ENCODE measurements at regions not wholly inside any gene's neighbourhood (a gene's known extent, or its start where the extent isn't known, plus 50 kb on each side); places are given as distances from the start of the nearest gene placed in this dataset.

DNA sequence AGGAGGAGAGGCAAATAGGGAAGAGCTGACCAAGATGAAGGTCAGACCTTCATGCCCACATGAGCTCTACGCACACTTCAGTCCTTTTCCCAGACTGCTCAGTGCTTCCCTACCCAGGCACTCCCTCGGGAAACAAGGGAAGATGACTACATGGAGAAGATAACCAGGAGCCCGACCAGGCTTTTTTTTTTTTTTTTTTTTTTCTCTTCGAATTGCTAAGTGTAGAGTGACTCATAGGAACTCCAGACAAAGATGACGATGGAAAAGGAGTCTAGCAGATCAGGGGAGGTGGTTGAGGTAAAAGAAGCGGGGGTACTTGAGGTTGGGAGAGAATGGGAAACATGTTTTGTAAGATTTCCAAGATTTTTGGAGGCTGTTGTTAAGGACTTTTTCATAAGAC, 526.1 kb downstream of the BNC2 start:
- CTCF ChIA-PET (ENCODE audit: partially characterized antibody), result no interaction called here
- no peaks in the 10 kb centered on the region for H3K36me3 ChIP-seq (ENCODE audit: insufficient read depth, low read length)
- no peak for DNase-seq
- H3K4me3 ChIP-seq (ENCODE audit: low read length in 2 of 2), result no peak overlapping the region
- no peak overlapping the region for H3K27ac ChIP-seq (ENCODE audit: low read depth, low read length)
- Mint-ChIP-seq H3K4me1 (no peaks in the 10 kb centered on the region), H3K27ac (no peak overlapping the region), H3K27me3 (no peaks in the 10 kb centered on the region), H3K36me3 (no peaks in the 10 kb centered on the region), H3K4me3 (no peak overlapping the region), H3K9me3 (peaks cover 0 to 11% (median 5%) of the 10 kb centered on the region in 8 donors)
- no peaks in the 10 kb centered on the region for H3K9me3 ChIP-seq (ENCODE audit: control insufficient read depth in 1 of 2, low read length in 2 of 2)
- no peaks in the 10 kb centered on the region for H3K27me3 ChIP-seq (ENCODE audit: insufficient read depth, low read length)
- no peaks in the 10 kb centered on the region for H3K4me1 ChIP-seq (ENCODE audit: insufficient read depth, low read length)
- POLR2A ChIA-PET (ENCODE audit: partially characterized antibody), result no interaction called here
- intact Hi-C loops (cut with micrococcal nuclease), result no loop called here

DNA sequence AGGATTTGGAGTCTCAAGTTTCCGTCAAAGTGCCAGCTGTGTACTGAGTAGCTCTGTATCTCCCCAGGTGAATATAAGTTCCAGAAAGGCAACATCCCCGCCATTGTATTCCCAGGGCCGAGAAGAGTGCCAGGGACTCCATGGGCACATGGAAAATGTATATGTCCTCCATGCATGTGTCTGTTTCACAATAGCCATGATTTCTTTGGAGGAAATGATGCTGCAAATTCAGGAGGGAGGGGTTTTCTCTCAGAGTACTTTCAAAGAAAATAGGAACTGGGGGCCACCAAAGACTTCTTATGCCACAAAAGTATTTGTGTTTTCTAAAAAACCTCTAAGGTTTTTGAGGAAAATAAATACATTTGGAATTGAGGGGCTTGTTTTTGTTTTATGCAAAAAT, 524.6 kb downstream of the BNC2 start:
- CTCF ChIA-PET (ENCODE audit: partially characterized antibody), result no interaction called here
- Mint-ChIP-seq H3K27me3 (no peaks in the 10 kb centered on the region), H3K36me3 (no peaks in the 10 kb centered on the region), H3K9me3 (peaks cover 0 to 9% (median 3%) of the 10 kb centered on the region in 8 donors), H3K4me3 (no peak overlapping the region), H3K27ac (no peak overlapping the region), H3K4me1 (no peaks in the 10 kb centered on the region)
- DNase-seq, result no peak
- Histone ChIP-seq H3K27me3 (ENCODE audit: insufficient read depth, low read length) (no peaks in the 10 kb centered on the region), H3K4me1 (ENCODE audit: insufficient read depth, low read length) (no peaks in the 10 kb centered on the region), H3K27ac (ENCODE audit: low read depth, low read length) (no peak overlapping the region), H3K4me3 (ENCODE audit: low read length in 2 of 2) (no peak overlapping the region), H3K36me3 (ENCODE audit: insufficient read depth, low read length) (no peaks in the 10 kb centered on the region), H3K9me3 (ENCODE audit: control insufficient read depth in 1 of 2, low read length in 2 of 2) (no peaks in the 10 kb centered on the region)
- intact Hi-C loops (cut with micrococcal nuclease), result no loop called here
- POLR2A ChIA-PET (ENCODE audit: partially characterized antibody), result no interaction called here

DNA sequence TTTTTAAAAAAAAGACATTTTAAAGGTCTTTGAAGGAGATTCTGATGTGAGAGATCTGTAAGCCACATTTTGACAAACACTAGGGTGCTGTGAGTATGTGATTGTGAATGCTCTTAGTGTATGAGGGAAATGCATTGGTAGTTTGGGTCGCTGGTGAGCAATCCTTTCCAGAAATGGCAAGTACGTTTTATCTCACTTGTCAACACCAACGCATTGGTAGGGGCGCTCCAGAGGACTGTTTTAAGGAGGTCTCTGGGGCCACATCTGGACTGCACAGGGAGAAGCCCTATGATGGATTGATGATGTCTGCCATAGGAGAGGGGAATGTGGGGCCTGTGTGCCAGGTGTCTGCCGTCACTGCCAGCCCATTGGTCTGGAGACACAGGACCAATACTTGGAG, 522.6 kb downstream of the BNC2 start:
- H3K4me1 Mint-ChIP-seq, result no peaks in the 10 kb centered on the region
- no peak overlapping the region for H3K27ac Mint-ChIP-seq
- ChIA-PET POLR2A (ENCODE audit: partially characterized antibody) (no interaction called here), CTCF (ENCODE audit: partially characterized antibody) (no interaction called here)
- no peaks in the 10 kb centered on the region for H3K36me3 ChIP-seq (ENCODE audit: insufficient read depth, low read length)
- no peak overlapping the region for H3K4me3 Mint-ChIP-seq
- intact Hi-C loops (cut with micrococcal nuclease), result no loop called here
- H3K9me3 Mint-ChIP-seq, result peaks cover 0 to 9% (median 2%) of the 10 kb centered on the region in 8 donors
- no peaks in the 10 kb centered on the region for H3K36me3 Mint-ChIP-seq
- no peak for DNase-seq
- H3K9me3 ChIP-seq (ENCODE audit: control insufficient read depth in 1 of 2, low read length in 2 of 2), result no peaks in the 10 kb centered on the region
- H3K4me3 ChIP-seq (ENCODE audit: low read length in 2 of 2), result no peak overlapping the region
- no peaks in the 10 kb centered on the region for H3K27me3 Mint-ChIP-seq
- H3K4me1 ChIP-seq (ENCODE audit: insufficient read depth, low read length), result no peaks in the 10 kb centered on the region
- no peak overlapping the region for H3K27ac ChIP-seq (ENCODE audit: low read depth, low read length)
- H3K27me3 ChIP-seq (ENCODE audit: insufficient read depth, low read length), result no peaks in the 10 kb centered on the region

DNA sequence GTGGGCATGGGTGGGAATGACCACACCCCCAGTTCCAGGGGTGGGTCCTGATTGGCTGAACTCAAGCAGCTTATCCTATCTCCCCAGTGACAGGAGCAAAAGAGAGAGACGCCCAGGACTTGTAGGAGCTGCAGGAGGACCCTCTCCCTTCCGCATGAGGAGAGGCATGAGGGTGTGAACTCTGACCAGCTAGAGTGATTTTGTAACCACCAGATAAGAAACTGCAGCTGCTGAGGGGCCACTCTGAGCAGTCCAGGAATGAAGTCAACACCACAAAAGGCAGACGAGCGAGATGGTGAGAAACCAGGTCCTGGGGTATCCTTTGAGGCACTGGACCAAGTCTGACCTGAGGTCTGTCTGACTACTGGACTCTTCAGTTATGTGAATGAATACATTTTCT, 521.9 kb downstream of the BNC2 start:
- ChIA-PET CTCF (ENCODE audit: partially characterized antibody) (no interaction called here), POLR2A (ENCODE audit: partially characterized antibody) (no interaction called here)
- no peak overlapping the region for H3K27ac Mint-ChIP-seq
- H3K27ac ChIP-seq (ENCODE audit: low read depth, low read length), result no peak overlapping the region
- H3K27me3 ChIP-seq (ENCODE audit: insufficient read depth, low read length), result no peaks in the 10 kb centered on the region
- no peak for DNase-seq
- H3K4me1 ChIP-seq (ENCODE audit: insufficient read depth, low read length), result no peaks in the 10 kb centered on the region
- H3K36me3 Mint-ChIP-seq, result no peaks in the 10 kb centered on the region
- no peaks in the 10 kb centered on the region for H3K9me3 ChIP-seq (ENCODE audit: control insufficient read depth in 1 of 2, low read length in 2 of 2)
- H3K27me3 Mint-ChIP-seq, result no peaks in the 10 kb centered on the region
- H3K36me3 ChIP-seq (ENCODE audit: insufficient read depth, low read length), result no peaks in the 10 kb centered on the region
- H3K4me3 ChIP-seq (ENCODE audit: low read length in 2 of 2), result no peak overlapping the region
- peaks cover 0 to 9% (median 2%) of the 10 kb centered on the region in 8 donors for H3K9me3 Mint-ChIP-seq
- H3K4me1 Mint-ChIP-seq, result no peaks in the 10 kb centered on the region
- intact Hi-C loops (cut with micrococcal nuclease), result no loop called here
- no peak overlapping the region for H3K4me3 Mint-ChIP-seq

DNA sequence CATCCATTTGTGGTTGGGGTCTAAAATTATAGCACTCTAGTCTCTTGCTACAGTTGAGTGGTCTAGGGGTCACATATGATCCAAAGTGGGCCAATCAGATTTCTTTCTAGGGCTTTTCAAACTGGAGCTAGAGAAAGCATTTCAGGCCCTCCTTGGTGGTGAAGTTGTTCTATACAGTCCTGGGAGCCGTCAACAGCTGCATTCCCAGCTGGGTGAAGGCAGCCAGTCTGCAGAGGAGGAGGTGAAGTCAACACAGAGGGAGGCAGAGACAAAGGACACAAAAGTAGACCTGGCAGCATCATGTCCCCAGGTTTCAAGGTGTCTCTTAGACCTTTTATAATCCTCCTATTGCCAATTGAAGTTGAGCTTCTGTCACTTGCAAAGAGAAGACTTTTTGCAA, 518.2 kb downstream of the BNC2 start:
- Mint-ChIP-seq H3K27me3 (no peaks in the 10 kb centered on the region), H3K36me3 (no peaks in the 10 kb centered on the region), H3K4me3 (no peak overlapping the region), H3K9me3 (peaks cover 0 to 4% (median 2%) of the 10 kb centered on the region in 8 donors), H3K4me1 (no peaks in the 10 kb centered on the region), H3K27ac (no peak overlapping the region)
- no peaks in the 10 kb centered on the region for H3K9me3 ChIP-seq (ENCODE audit: control insufficient read depth in 1 of 2, low read length in 2 of 2)
- H3K4me1 ChIP-seq (ENCODE audit: insufficient read depth, low read length), result no peaks in the 10 kb centered on the region
- no peaks in the 10 kb centered on the region for H3K36me3 ChIP-seq (ENCODE audit: insufficient read depth, low read length)
- H3K4me3 ChIP-seq (ENCODE audit: low read length in 2 of 2), result no peak overlapping the region
- DNase-seq, result no peak
- no peak overlapping the region for H3K27ac ChIP-seq (ENCODE audit: low read depth, low read length)
- POLR2A ChIA-PET (ENCODE audit: partially characterized antibody), result no interaction called here
- intact Hi-C loops (cut with micrococcal nuclease), result no loop called here
- CTCF ChIA-PET (ENCODE audit: partially characterized antibody), result no interaction called here
- no peaks in the 10 kb centered on the region for H3K27me3 ChIP-seq (ENCODE audit: insufficient read depth, low read length)

DNA sequence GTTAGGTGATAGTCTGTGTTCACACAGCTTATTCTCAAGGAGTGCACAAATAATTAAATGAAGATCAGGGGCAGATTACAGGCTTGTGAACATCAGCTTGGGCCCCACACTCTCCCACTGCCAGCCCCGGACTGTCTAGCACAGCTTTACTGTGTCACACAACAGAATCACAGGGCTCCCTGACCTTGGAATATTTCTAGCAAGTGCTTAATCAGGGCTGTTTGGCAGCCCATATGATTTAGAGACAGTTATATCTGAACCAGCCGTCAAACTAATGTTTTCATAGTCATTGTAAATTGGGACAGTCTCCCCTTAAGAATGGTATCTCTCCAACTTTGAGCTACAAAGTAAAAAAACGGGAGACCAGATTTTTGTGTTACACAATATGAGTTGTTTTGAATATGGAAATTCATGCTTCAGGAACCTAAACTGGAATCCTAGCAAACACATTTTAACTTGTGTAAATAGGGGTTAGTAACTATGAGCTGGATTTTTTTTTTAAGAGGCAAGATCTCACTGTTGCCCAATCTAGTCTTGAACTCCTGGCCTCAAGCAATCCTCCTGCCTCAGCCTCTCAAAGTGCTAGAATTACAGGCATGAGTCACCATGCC, 517.6 kb downstream of the BNC2 start:
- Mint-ChIP-seq H3K9me3 (peaks cover 0 to 5% (median 1%) of the 10 kb centered on the region in 8 donors), H3K4me3 (no peak overlapping the region), H3K27me3 (no peaks in the 10 kb centered on the region), H3K4me1 (no peaks in the 10 kb centered on the region), H3K36me3 (no peaks in the 10 kb centered on the region), H3K27ac (no peak overlapping the region)
- no peaks in the 10 kb centered on the region for H3K36me3 ChIP-seq (ENCODE audit: insufficient read depth, low read length)
- no peak overlapping the region for H3K4me3 ChIP-seq (ENCODE audit: low read length in 2 of 2)
- no peak for DNase-seq
- no peaks in the 10 kb centered on the region for H3K27me3 ChIP-seq (ENCODE audit: insufficient read depth, low read length)
- H3K9me3 ChIP-seq (ENCODE audit: control insufficient read depth in 1 of 2, low read length in 2 of 2), result no peaks in the 10 kb centered on the region
- intact Hi-C loops (cut with micrococcal nuclease), result no loop called here
- CTCF ChIA-PET (ENCODE audit: partially characterized antibody), result no interaction called here
- no peak overlapping the region for H3K27ac ChIP-seq (ENCODE audit: low read depth, low read length)
- H3K4me1 ChIP-seq (ENCODE audit: insufficient read depth, low read length), result no peaks in the 10 kb centered on the region
- POLR2A ChIA-PET (ENCODE audit: partially characterized antibody), result no interaction called here

DNA sequence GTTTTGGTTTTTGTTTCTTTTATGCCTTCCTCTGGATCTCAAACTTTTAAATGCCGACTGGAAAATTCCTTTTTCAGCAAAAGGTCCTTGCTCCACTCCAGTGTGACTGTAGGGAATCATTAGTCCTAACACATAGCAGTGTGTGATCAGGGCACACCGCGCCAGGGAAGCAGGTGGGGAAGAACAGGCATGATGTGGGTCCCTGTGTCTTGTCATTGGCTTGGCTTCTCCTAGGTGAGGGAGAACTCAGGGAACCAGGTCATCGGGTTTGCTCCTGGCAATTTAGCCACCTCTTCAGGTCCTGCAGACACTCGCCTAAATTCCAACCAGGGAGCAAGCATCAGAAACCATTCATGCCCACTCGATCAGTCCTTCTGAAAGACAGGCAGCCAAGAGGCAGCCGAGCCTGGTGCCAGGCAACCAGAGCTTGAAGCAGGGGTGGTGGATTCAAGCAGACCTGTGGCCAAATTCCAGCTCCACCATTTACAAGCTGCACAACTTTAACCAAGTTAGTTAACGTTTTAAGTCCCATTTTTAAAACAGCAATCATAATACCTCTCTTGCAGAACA, 514.2 kb downstream of the BNC2 start:
- Mint-ChIP-seq H3K27me3 (no peaks in the 10 kb centered on the region), H3K27ac (no peak overlapping the region), H3K9me3 (peaks cover 0 to 7% (median 2%) of the 10 kb centered on the region in 8 donors), H3K4me1 (no peaks in the 10 kb centered on the region), H3K4me3 (no peak overlapping the region), H3K36me3 (no peaks in the 10 kb centered on the region)
- ChIA-PET POLR2A (ENCODE audit: partially characterized antibody) (no interaction called here), CTCF (ENCODE audit: partially characterized antibody) (no interaction called here)
- H3K4me3 ChIP-seq (ENCODE audit: low read length in 2 of 2), result no peak overlapping the region
- no peaks in the 10 kb centered on the region for H3K36me3 ChIP-seq (ENCODE audit: insufficient read depth, low read length)
- no peaks in the 10 kb centered on the region for H3K9me3 ChIP-seq (ENCODE audit: control insufficient read depth in 1 of 2, low read length in 2 of 2)
- DNase-seq, result no peak
- intact Hi-C loops (cut with micrococcal nuclease), result no loop called here
- no peaks in the 10 kb centered on the region for H3K27me3 ChIP-seq (ENCODE audit: insufficient read depth, low read length)
- no peaks in the 10 kb centered on the region for H3K4me1 ChIP-seq (ENCODE audit: insufficient read depth, low read length)
- H3K27ac ChIP-seq (ENCODE audit: low read depth, low read length), result no peak overlapping the region

DNA sequence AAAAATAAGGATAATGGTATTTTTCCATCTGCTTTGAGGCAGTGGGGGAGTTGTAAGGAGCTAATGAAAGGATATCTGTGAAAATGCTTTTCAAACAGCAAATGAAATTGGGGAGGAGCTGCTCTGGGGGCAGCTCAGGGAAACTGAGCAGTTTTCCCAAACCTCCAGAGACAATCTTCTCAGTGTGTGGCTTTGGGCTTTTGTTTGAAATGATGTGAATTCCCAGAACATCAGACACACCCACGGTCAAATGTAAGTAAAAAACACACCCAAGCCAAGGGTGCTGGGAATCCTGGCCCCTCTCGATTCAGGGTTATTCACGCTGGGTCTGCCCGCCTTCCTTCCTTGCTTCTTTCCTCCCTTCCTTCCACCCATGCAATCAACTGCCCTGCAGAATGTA, 512.6 kb downstream of the BNC2 start:
- Histone ChIP-seq H3K27ac (ENCODE audit: low read depth, low read length) (no peak overlapping the region), H3K27me3 (ENCODE audit: insufficient read depth, low read length) (no peaks in the 10 kb centered on the region), H3K4me3 (ENCODE audit: low read length in 2 of 2) (no peak overlapping the region), H3K4me1 (ENCODE audit: insufficient read depth, low read length) (no peaks in the 10 kb centered on the region), H3K9me3 (ENCODE audit: control insufficient read depth in 1 of 2, low read length in 2 of 2) (no peaks in the 10 kb centered on the region), H3K36me3 (ENCODE audit: insufficient read depth, low read length) (no peaks in the 10 kb centered on the region)
- no peak for DNase-seq
- Mint-ChIP-seq H3K9me3 (peaks cover 0 to 7% (median 2%) of the 10 kb centered on the region in 8 donors), H3K27ac (no peak overlapping the region), H3K36me3 (no peaks in the 10 kb centered on the region), H3K27me3 (no peaks in the 10 kb centered on the region), H3K4me1 (no peaks in the 10 kb centered on the region), H3K4me3 (no peak overlapping the region)
- intact Hi-C loops (cut with micrococcal nuclease), result no loop called here
- POLR2A ChIA-PET (ENCODE audit: partially characterized antibody), result no interaction called here
- CTCF ChIA-PET (ENCODE audit: partially characterized antibody), result no interaction called here
